ENCODE measurements at regions not wholly inside any gene's neighbourhood (a gene's known extent, or its start where the extent isn't known, plus 50 kb on each side); places are given as distances from the start of the nearest gene placed in this dataset.
"Not testable (repeated sequence)": the region's sequence is repeated elsewhere in the genome, so short reads cannot be mapped to it uniquely, and the experiment has no call there.

DNA sequence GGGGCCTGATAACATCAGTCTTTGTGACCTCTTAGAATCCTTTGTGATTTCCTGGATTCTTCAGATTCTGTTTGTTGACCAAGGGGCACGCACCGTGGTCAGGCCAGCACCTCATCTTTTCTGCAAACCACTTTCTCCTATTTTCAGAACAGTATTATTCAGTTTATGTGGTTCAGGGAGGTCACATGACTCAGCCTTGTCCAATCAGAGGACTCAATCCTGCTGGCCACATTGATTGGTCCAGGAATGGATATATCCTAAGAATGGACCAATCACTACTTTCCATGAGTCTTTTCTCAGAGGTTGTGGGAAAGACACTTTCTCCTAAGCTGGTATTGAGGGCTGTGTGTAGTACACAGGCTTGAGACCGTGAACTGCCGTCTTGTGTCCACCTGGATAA is 123.1 kb upstream of the EEF2KMT start:
- no peak for DNase-seq (ENCODE audit: low spot score)
- in situ Hi-C loops (cut with HindIII; ENCODE audit: low sequenced_read_pairs): no loop called here

GRCh38 chr16:5216441-5217080 is 119.0 kb upstream of the EEF2KMT start:
- no peak for DNase-seq (ENCODE audit: low spot score)
- in situ Hi-C loops (cut with HindIII; ENCODE audit: low sequenced_read_pairs): no loop called here

GRCh38 chr16:5215901-5216300 is 118.3 kb upstream of the EEF2KMT start:
- in situ Hi-C loops (cut with HindIII; ENCODE audit: low sequenced_read_pairs): no loop called here
- no peak for DNase-seq (ENCODE audit: low spot score)

- DNase-seq (ENCODE audit: low spot score): no peak
- in situ Hi-C loops (cut with HindIII; ENCODE audit: low sequenced_read_pairs): no loop called here
Measured at GRCh38 chr16:5214466-5214865, 116.9 kb upstream of the EEF2KMT start.

DNA sequence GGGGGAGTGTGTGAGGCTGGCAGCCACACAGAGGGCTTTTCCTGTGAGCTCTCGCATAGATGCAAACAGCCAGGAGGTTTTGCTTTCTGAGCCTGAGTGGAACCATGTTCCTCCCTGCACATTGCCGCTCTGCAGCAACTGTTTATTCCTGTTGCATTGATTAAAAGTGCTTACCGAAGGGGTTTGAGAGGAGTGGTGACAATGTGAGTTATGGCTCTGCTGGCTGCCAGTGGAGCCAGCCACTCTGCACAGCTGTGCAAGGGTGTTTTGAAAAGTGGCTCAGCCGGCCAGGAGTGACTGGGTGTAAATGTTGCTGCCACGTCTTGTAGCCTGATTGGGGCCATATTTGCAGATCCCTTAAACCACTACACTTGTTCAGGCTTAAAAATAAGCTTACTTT is 114.9 kb upstream of the EEF2KMT start:
- in situ Hi-C loops (cut with HindIII; ENCODE audit: low sequenced_read_pairs); DNase-seq (ENCODE audit: low spot score): not testable (repeated sequence)

GRCh38 chr16:5207862-5208498 is 110.4 kb upstream of the EEF2KMT start:
- in situ Hi-C loops (cut with HindIII; ENCODE audit: low sequenced_read_pairs): not testable (repeated sequence)
- peak; percentile 4 for DNase-seq (ENCODE audit: low spot score)

DNA sequence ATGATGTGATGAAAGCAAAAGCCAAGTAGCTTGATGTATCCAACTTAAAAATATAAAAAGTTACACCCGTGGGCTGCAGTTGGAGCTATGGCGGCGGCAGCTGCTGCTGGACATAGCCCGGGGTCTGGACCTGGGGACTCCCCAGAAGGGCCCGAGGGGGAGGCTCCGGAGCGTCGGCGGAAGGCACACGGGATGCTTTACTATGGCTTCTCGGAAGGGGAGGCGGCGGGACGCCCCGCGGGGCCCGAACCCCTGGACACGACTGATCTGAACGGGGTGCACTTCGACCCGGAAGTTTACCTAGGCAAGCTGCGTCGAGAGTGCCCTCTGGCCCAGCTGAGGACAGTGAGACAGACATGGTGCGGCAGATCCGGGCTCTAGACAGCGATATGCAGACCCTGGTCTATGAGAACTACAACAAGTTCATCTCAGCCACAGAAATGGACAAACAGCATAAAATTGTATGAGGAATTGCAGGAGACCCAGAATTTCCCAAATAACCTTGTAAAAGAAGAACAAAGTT is 109.5 kb upstream of the EEF2KMT start:
- DNase-seq (ENCODE audit: low spot score): no peak
- in situ Hi-C loops (cut with HindIII; ENCODE audit: low sequenced_read_pairs): no loop called here

GRCh38 chr16:5206331-5206990 is 108.9 kb upstream of the EEF2KMT start:
- in situ Hi-C loops (cut with HindIII; ENCODE audit: low sequenced_read_pairs): no loop called here
- DNase-seq (ENCODE audit: low spot score): no peak

- no peak for DNase-seq (ENCODE audit: low spot score)
- in situ Hi-C loops (cut with HindIII; ENCODE audit: low sequenced_read_pairs): no loop called here
Measured at GRCh38 chr16:5205361-5206040, 107.9 kb upstream of the EEF2KMT start.

- DNase-seq (ENCODE audit: low spot score); in situ Hi-C loops (cut with HindIII; ENCODE audit: low sequenced_read_pairs): not testable (repeated sequence)
Measured at GRCh38 chr16:5203675-5204074, 106.1 kb upstream of the EEF2KMT start.

- in situ Hi-C loops (cut with HindIII; ENCODE audit: low sequenced_read_pairs): no loop called here
- DNase-seq (ENCODE audit: low spot score): no peak
Measured at GRCh38 chr16:5200123-5200522, 102.5 kb upstream of the EEF2KMT start.

GRCh38 chr16:5196204-5196603 is 98.6 kb upstream of the EEF2KMT start:
- in situ Hi-C loops (cut with HindIII; ENCODE audit: low sequenced_read_pairs): no loop called here
- DNase-seq (ENCODE audit: low spot score): no peak

DNA sequence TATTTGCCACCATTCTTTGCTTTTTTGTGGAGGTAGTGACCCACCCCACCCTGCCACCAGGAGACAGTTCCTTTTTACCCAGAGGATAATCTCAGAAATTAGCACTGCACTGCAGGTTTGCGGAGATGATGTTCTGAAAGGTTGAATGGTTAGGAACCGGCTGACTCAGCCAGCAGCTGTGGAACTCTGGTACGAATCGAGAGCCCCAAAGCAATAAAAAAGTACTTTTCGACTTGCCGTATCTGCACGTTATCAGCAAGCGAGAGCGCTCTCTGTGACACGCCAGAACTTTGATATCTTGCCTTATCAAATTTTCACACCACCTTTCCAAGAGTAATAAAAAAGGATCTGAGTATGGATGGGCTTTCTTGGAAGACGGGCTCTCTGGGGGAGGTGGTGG is 96.3 kb upstream of the EEF2KMT start:
- DNase-seq (ENCODE audit: low spot score): no peak
- in situ Hi-C loops (cut with HindIII; ENCODE audit: low sequenced_read_pairs): no loop called here

GRCh38 chr16:5188989-5189352 is 91.4 kb upstream of the EEF2KMT start:
- DNase-seq (ENCODE audit: low spot score): no peak
- in situ Hi-C loops (cut with HindIII; ENCODE audit: low sequenced_read_pairs): no loop called here

DNA sequence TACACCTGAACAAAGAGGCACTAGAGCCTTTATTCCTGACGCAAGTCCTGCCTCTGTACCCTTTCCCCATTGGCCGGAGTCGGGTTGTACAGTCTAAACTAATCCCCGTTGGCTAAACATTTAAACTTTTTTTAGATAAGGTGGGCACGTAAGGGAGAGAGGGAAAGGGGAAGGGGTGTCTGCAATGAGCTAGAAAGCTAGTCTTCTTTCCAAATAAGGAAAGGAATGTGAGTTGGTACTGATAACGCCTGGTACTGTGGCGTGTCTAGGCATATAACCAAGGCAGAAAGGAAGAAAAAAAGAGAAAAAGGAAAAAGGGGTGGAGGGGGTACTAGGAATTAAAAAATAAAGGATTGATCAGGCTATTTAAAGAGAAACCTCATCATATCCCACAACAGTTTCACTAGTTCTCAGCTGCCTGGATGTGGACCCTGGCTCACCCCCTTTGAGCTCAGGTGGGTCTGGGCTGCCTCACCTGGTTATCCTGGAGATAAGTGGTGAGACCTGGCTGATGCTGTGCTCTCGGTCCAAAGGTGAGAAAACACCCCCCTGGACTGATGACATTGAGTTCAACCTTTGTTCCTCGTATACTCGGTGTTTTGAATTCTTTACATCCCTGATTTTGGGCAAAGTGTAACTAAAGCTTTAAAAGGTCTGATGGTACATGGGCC is 90.9 kb upstream of the EEF2KMT start:
- in situ Hi-C loops (cut with HindIII; ENCODE audit: low sequenced_read_pairs): no loop called here
- no peak for DNase-seq (ENCODE audit: low spot score)

DNA sequence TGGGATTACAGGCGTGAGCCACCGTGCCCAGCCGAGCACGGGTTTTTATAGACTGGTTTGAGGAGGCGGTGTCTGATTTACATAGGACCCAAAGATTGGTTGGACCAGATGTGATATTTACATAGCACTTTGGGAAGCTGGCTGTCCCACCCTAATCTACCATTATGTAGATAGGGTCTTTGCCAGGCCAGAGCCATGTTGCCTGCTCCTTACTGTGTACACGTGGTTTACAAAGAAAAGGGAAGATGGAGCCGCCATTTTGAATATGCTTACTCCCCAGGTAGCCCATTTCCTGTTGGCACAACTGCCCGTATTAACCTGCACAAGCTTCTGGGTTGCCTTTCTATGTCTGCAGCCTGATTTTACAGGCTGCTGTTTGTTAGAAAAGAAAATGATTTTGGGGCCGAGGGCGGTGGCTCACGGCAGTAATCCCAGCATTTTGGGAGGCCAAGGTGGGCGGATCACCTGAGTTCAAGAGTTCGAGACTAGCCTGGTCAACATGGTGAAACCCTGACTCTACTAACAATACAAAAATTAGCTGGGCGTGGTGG is 89.9 kb upstream of the EEF2KMT start:
- in situ Hi-C loops (cut with HindIII; ENCODE audit: low sequenced_read_pairs): no loop called here
- no peak for DNase-seq (ENCODE audit: low spot score)

DNA sequence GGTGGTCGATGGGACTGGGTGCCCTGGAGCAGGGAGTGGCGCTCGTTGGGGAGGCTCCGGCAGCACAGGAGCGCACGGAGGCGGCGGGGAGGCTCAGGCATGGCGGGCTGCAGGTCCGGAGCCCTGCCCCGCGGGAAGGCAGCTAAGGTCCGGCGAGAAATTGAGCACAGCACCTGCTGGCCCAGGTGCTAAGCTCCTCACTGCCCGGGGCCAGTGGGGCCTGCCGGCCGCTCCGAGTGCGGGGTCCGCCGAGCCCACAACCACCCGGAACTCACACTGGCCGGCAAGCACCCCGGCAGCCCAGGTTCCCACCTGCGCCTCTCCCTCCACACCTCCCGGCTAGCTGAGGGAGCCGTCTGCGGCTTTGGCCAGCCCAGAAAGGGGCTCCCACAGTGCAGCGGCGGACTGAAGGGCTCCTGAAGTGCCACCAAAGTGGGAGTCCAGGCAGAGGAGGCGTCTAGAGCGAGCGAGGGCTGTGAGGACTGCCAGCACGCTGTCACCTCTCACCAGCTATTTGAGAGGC is 88.8 kb upstream of the EEF2KMT start:
- no peak for DNase-seq (ENCODE audit: low spot score)
- in situ Hi-C loops (cut with HindIII; ENCODE audit: low sequenced_read_pairs): no loop called here

DNA sequence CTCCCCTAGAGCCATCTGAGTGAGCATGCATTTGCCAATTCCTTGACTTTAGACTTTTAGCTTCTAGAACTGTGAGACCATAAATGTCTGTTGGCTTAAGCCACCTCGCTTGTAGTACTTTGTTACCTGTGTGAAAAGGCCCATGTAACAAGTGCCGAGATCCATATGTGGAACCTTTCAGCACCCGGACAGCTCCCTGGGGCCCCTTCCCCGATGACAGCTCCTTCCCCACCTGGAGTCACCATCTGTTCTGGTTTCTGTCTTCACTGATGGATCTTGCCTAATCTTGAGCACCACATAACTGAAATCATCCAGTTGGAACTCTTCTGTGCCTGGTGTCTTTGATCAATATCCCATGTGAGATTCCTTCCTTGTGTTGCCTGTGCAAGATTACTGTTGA is 78.9 kb upstream of the EEF2KMT start:
- in situ Hi-C loops (cut with HindIII; ENCODE audit: low sequenced_read_pairs): no loop called here
- no peak for DNase-seq (ENCODE audit: low spot score)

- DNase-seq (ENCODE audit: low spot score): no peak
- in situ Hi-C loops (cut with HindIII; ENCODE audit: low sequenced_read_pairs): no loop called here
Measured at GRCh38 chr16:5175266-5175665, 77.7 kb upstream of the EEF2KMT start.

Data from G401 (cell line).